Amniotic epithelial cell (primary cell): ENCODE measurements at regions not wholly inside any gene's neighbourhood (a gene's known extent, or its start where the extent isn't known, plus 50 kb on each side); places are given as distances from the start of the nearest gene placed in this dataset.
"Not testable (repeated sequence)": the region's sequence is repeated elsewhere in the genome, so short reads cannot be mapped to it uniquely, and the experiment has no call there.

Experiments
- DNase-seq: peaks from one replicate; pipeline ENCODE4 v3.0.0-alpha.2; 2010; ENCODE audit warnings: low read depth

GRCh38 chr6:79431537-79431933 is 105.7 kb downstream of the LCA5 start:
- DNase-seq, result no peak

GRCh38 chr6:79430913-79431536 is 106.2 kb downstream of the LCA5 start:
- no peak for DNase-seq

- peak; percentile 16 for DNase-seq
Observed at GRCh38 chr6:79427721-79428120, 109.5 kb downstream of the LCA5 start.

GRCh38 chr6:79426625-79427278 is 110.5 kb downstream of the LCA5 start:
- no peak for DNase-seq

GRCh38 chr6:79425589-79426311 is 111.5 kb downstream of the LCA5 start:
- DNase-seq, result no peak

GRCh38 chr6:79423216-79423615 is 114.0 kb downstream of the LCA5 start:
- no peak for DNase-seq

GRCh38 chr6:79422666-79423065 is 114.6 kb downstream of the LCA5 start:
- DNase-seq, result no peak

- peak; percentile 94 for DNase-seq
Observed at GRCh38 chr6:79421707-79422484, 115.3 kb downstream of the LCA5 start.

GRCh38 chr6:79421001-79421411 is 116.2 kb downstream of the LCA5 start:
- DNase-seq, result peak; percentile 93

GRCh38 chr6:79420054-79420453 is 117.2 kb downstream of the LCA5 start:
- DNase-seq, result no peak

- DNase-seq, result no peak
Observed at GRCh38 chr6:79416931-79417330, 120.3 kb downstream of the LCA5 start.

GRCh38 chr6:79413562-79414002 is 123.6 kb downstream of the LCA5 start:
- peak; percentile 87 for DNase-seq

GRCh38 chr6:79410806-79411205 is 126.4 kb downstream of the LCA5 start:
- no peak for DNase-seq

- DNase-seq, result no peak
Observed at GRCh38 chr6:79408256-79408974, 128.8 kb downstream of the LCA5 start.

- DNase-seq, result no peak
Observed at GRCh38 chr6:79404677-79405076, 132.6 kb downstream of the LCA5 start.

GRCh38 chr6:79404261-79404660 is 133.0 kb downstream of the LCA5 start:
- no peak for DNase-seq

GRCh38 chr6:79403563-79403962 is 133.7 kb downstream of the LCA5 start:
- DNase-seq, result no peak

- no peak for DNase-seq
Observed at GRCh38 chr6:79403086-79403485, 134.1 kb downstream of the LCA5 start.

GRCh38 chr6:79399499-79399898 is 137.7 kb downstream of the LCA5 start:
- DNase-seq, result no peak

GRCh38 chr6:79398617-79399016 is 138.6 kb downstream of the LCA5 start:
- not testable (repeated sequence) for DNase-seq

- no peak for DNase-seq
Observed at GRCh38 chr6:79396625-79397024, 140.6 kb downstream of the LCA5 start.

- no peak for DNase-seq
Observed at GRCh38 chr6:79394690-79395089, 142.5 kb downstream of the LCA5 start.
